Fibroblast of upper back skin (primary cell): ENCODE measurements at regions not wholly inside any gene's neighbourhood (a gene's known extent, or its start where the extent isn't known, plus 50 kb on each side); places are given as distances from the start of the nearest gene placed in this dataset.

Source experiments
- DNase-seq: peaks from one replicate; pipeline ENCODE4 v3.0.0-alpha.2; 2013

- no peak for DNase-seq
Measured at GRCh38 chr12:24721191-24721590, 227.7 kb downstream of the BCAT1 start.

GRCh38 chr12:24719293-24719721, 229.6 kb downstream of the BCAT1 start:
- peak; percentile 64 for DNase-seq

DNA sequence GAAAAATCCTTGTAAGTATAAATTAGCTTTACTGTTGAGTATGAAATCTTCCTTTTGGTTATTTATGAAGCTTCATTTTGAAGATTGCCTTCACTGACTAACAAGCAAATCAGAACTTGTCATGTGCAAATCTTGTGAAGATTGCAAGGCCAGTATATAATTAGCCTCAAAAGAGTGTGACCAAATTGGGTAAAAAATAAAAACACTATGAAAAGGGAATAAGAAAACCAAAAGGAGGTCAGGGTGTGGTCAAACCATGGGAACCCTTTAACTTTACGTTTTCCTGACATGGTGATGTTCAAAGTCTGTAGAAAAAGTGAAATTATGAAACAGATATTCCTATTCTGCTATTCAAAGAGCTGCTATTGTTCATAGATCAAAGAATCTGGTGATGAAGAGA, 230.3 kb downstream of the BCAT1 start:
- DNase-seq, result no peak

DNA sequence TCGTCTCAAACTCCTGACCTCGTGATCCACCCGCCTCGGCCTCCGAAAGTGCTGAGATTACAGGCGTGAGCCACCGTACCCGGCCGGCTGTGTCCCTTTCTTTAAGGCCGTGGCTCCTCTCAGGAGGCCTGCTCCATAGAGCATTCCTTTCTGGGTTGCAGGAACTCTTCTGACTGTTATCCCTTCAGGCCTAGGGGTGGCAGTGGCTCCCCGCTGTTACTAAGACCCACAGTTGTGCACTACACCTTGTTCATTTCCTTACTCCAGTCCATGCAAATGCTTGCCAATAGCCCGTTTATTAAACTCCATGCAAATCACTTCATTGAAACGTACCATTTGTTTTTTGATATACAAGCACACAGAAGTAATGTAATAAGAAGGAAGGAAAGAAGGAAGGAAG, 234.7 kb downstream of the BCAT1 start:
- DNase-seq, result no peak

DNA sequence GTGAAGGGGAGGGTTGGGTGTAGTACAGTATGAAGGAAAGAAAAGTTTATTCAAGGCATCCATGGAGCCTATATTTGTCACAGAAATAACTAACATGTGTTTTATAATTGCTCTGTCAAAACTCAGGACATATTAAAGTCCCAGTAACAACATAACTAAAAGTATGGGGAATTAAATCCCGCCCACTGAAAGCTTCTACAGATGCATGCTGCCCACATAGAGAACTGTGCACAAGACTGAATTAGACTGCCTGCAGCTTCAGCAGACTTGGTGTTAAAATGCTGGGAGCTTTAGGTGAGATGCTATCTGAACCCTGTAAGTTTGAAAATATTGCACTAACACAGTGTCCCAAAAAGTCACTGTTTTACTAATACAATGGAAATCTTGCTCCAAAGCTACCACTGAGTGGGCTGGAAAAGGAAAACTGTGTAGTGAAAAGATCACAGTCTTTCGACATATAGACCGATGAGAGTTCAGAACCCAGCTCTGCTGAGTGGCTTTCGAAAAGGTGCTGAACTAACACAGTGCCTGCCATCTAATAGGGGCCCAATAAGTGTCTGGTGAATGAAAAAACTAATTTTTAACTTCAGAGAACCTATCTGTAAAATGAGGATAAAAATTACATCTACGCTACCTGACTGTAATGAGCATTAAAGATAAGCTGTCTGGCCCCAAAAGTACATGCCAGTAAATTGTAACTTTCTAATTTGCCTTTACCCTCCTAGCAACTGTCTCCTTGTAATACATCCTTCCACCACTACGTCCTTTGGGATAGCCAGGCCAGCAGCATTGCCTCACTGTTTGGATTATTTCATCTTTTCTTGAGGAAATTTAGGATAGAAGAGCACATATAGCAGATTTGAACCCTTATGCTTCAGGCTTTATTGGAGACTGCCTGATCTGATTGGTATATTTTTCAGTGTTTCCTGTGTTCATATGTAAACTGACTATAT, 237.6 kb downstream of the BCAT1 start:
- DNase-seq, result no peak

GRCh38 chr12:24709216-24709615, 239.7 kb downstream of the BCAT1 start:
- DNase-seq, result peak; percentile 47

GRCh38 chr12:24708718-24709117, 240.2 kb downstream of the BCAT1 start:
- DNase-seq, result no peak

DNA sequence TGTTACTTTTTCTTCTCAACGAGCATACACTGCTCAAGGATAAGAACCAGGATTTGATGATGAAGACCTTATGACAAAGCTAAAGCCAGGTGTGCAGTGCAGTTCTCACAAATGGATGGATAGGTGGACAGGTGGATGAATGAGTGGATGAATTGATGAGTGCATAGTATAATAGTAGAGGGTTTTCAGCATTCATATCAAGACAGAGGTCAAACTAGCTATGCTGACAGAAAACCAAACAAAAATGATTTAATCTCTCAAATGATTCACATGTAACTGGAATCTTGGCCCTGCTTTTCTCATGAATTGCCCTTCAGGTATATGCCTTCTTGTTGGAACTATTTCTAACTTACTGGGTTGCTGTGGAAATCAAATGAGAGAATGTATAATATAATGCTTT, 240.9 kb downstream of the BCAT1 start:
- no peak for DNase-seq

DNA sequence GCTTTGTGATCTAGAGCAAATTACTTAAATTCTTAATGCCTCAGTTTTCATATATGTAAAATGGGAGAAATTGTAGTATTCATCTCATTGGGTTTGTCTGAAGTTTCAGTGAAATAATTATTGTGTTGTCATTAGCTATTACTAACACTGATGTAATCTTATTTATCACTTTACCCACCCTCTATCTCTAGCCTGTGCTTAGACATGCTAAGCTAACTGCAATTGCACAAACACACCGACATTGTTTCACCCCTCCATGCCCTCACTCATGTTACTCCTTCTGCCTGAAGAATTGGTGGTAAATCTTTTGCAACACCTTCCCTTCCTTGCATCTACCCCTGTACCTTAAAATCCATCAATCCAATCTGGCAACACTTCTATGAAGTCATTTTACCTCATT, 241.6 kb downstream of the BCAT1 start:
- DNase-seq, result no peak

GRCh38 chr12:24705741-24706358, 243.1 kb downstream of the BCAT1 start:
- DNase-seq, result peak; percentile 46

DNA sequence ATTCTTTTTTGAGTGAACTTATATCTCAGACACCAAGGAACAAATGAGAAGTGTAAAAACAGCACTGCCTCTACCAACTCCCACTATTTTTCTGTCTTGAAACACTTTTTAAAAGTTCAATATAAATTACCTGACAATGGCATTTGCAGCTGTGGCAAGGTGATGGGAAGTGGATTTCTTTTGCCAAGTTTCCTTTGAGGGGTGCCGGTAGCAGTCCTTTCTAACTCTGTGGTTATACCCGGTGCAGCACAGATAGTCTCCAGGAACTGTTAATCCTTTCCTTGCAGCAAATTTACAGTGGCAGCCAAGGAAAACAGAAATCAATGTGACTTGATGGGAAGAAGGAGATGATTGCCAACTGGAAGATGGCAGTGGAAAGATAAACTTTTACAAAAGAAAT, 243.7 kb downstream of the BCAT1 start:
- DNase-seq, result no peak

- DNase-seq, result no peak
Measured at GRCh38 chr12:24701343-24701742, 247.6 kb downstream of the BCAT1 start.

DNA sequence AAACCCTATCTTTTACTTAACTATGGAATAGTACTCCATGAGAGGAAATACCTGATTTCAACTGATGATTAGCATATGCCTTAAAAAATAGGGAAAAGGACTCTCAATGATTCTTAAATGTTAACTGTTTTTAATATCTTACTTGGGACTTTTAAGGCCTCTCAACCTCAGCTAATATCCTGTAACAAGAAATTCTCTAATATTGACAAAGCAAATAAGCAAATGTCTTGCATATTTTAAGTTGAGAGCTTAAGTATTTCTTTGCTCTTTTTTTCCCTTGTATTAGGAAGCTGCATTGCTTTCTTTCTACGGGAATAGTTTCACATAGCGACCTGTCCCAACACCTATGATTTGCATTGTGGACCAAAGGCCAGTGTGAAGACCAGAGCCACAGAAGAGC, 249.9 kb downstream of the BCAT1 start:
- DNase-seq, result no peak

- DNase-seq, result no peak
Measured at GRCh38 chr12:24697769-24698168, 251.1 kb downstream of the BCAT1 start.

DNA sequence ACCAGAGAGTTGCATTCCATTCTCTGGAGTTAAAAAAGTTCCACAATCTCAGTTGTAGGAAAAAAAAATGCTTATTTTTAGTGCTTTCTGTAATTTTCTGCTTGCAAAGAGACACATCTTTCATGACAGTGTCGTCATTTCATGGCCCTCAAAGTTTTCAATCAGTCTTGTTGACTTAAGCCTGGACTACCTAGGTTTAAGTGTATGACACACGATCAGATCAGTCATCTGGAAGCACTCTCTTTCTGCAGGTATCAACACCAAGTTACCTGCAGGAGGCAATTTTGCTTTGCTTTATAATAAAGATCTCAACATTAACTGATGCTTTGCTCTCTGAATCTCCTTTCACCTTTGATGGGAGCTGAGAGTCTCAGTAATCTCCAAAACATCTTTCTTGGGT, 251.6 kb downstream of the BCAT1 start:
- DNase-seq, result no peak

DNA sequence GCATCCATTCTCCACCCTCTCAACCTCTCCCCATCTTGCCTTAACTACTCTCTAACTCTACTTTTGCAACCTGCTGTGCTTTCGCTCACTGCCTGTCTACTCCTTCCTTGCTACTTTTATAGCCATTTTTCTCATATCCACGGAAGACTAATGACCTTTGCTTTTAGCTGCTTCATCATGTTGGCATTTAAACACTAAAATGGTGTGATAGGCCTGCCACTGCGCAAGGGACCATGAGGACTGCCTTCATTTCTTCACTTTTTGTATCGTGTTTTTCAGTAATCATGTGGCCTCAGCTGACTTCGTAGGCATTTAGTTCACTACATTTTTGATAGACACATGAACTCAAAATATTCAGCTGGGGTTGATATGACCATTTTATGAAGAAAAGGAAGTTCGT, 252.1 kb downstream of the BCAT1 start:
- no peak for DNase-seq

- DNase-seq, result peak; percentile 3
Measured at GRCh38 chr12:24695657-24696329, 253.1 kb downstream of the BCAT1 start.

- no peak for DNase-seq
Measured at GRCh38 chr12:24695103-24695502, 253.8 kb downstream of the BCAT1 start.

DNA sequence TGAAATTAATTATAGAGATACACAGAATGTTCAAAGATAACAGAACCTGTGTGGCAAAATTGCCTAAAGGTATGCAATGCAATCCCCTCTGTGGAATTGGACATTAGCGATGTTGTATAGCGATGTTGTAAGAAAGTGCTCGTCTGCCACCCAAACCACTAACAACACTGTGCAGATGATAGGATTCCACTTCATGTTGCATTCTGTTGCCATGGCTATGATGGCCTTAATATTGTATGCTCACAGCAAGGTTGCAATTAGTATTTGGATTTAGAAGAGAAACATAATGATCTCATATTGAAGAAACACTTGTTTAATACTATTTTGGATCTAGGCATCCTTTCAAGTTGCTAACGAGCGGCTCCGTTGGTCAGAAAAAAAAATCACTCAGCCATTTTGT, 260.3 kb downstream of the BCAT1 start:
- no peak for DNase-seq

DNA sequence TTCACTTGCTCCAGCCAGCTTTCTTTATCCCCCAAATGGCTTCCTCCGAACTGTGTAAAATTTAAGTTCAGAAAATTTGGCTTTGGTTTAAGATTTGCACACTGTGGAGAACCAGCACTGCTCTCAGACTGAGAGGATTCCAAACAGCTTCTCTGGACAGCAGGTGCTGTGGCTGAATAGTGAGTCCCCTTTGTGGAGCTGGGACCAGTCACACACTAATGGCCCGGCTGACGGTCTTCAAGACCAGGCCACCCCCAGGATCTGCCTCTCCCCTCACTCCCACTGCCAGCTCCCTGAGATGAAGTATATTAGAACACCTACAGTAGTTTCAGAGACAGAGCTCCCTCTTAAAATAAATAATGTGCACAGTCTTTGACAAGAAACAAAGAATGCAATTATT, 267.3 kb downstream of the BCAT1 start:
- DNase-seq, result no peak

DNA sequence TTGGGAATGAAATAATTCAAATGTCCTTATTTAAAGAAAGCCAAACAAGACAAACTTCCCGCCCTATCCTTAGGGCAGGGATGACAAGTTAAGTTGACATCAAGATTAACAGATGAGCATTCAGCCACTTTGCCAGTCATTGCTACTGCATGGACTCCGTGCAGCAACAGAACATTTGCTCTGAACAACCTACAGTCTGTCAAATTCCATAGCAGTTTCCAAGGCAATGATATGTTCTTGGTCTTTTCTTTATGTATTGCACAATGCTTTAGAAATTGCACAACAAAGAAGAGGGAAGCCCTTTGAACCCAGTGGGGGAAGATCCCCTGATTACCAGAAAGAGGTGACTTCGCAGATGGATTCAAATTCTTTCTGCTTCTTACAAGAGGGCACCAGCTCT, 269.8 kb downstream of the BCAT1 start:
- peak; percentile 17 for DNase-seq

DNA sequence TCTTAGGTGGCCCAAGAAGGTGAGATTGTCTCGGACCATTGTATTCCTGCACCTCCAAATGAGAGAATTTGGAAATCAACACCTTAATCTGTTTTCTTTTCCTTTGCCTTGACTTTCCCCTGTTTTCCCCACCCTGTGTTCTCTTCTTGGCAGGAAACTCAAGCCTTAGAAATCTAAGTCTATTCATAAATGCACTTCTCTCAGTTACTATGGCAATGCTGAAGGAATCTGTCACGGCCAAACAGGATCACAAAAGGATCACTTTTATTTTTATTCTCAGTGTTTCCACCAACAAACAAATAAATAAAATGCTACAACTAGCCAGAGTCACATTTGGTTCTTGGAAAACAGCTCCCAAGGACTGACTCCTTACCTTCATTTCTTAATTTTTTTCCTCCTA, 270.5 kb downstream of the BCAT1 start:
- DNase-seq, result no peak

- no peak for DNase-seq
Measured at GRCh38 chr12:24668563-24668962, 280.3 kb downstream of the BCAT1 start.
